Right renal pelvis (tissue), 4 donors: ENCODE measurements at regions not wholly inside any gene's neighbourhood (a gene's known extent, or its start where the extent isn't known, plus 50 kb on each side); places are given as distances from the start of the nearest gene placed in this dataset.

Experiments
- DNase-seq, 4 donors: peaks; one replicate each; pipeline ENCODE4 v3.0.0-alpha.2; 2013; ENCODE audit warnings: low read depth in 4 of 4, low spot score in 3 of 4, missing footprints in 1 of 4

GRCh38 chr20:24040896-24041459 is 52.4 kb upstream of the GGTLC1 start:
- no peak for DNase-seq

DNA sequence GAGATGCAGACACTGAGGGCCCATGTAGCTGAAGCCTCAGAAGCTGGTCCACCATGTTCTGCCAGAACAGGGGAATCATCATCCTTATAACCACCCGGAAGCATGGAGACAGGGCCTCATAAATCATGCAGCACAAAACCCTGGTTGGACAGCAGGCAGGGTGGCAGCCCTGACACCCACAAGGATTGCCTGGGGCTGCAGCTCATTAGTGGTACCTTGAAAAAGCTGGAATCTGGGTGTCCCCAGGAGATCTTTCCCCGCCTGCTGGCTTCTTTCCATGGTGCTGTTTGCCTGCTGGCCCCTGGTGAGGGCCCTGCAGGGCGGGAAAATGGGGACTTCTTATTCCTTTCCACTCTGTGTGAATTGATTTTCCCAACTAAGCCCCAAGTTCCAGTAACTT is 50.6 kb upstream of the GGTLC1 start:
- no peak for DNase-seq
